HCT116 (cell line): ENCODE measurements at regions not wholly inside any gene's neighbourhood (a gene's known extent, or its start where the extent isn't known, plus 50 kb on each side); places are given as distances from the start of the nearest gene placed in this dataset.

ENCODE experiments used
- ATAC-seq: fragments of 200-7000 bp; cut with Tn5 transposase; 2 replicates; pipeline ENCODE4 v1.9.1; 2020; ENCODE audit warnings: mild to moderate bottlenecking, moderate library complexity
- BruUV-seq: library from RNA; stranded (reverse); fragments of 400-500 nt; replicated peaks from 2 replicates; lab custom pipeline; 2021; lab: Mats Ljungman, UMichigan
- CTCF ChIA-PET: fragments of 300-600 bp; sonication (Branson Sonifier 250); formaldehyde crosslinking; loops from one replicate; lab custom pipeline; 2021; ENCODE audit warnings: antibody characterized with exemption; lab: Charles Lee
- POLR2A ChIA-PET: fragments of 300-600, 350-600 bp; sonication (Branson Sonifier 250); formaldehyde crosslinking; loops from one replicate; lab custom pipeline; 2021; ENCODE audit warnings: antibody characterized with exemption; lab: Charles Lee
- RAD21 ChIA-PET, 2 experiments: fragments of 300-600 bp; sonication (Branson Sonifier 250); formaldehyde crosslinking; loops; one replicate each; lab custom pipeline; 2023; ENCODE audit warnings: low total read pairs in 2 of 2; ENCODE audit not compliant: uncharacterized antibody in 2 of 2, unreplicated experiment in 2 of 2, low non-redundant PET in 1 of 2; lab: Charles Lee
- DNase-seq: peaks from one replicate; pipeline ENCODE4 v3.0.0-alpha.2; 2010; ENCODE audit warnings: low read depth, low spot score
- H2AFZ ChIP-seq: fragments of 200-600 bp; shearing (Covaris generic), sonication (generic); 2 replicates; pipeline ENCODE4 v1.6.1; 2017; ENCODE audit warnings: low read depth, mixed run types, mixed read lengths, antibody characterized with exemption, low read length; ENCODE audit not compliant: poor library complexity, severe bottlenecking
- H3K27ac ChIP-seq: 2 replicates; pipeline ENCODE4 v1.5.1; 2012; ENCODE audit warnings: low read depth, low read length
- H3K27me3 ChIP-seq: fragments of 200-600 bp; sonication (generic); 2 replicates; pipeline ENCODE4 v1.6.1; 2016; ENCODE audit warnings: mixed run types, low read length, mixed read lengths; ENCODE audit not compliant: insufficient read depth
- H3K36me3 ChIP-seq, 2 experiments: fragments of 200-500 bp in 1 of 2; fragments of 200-600 bp in 1 of 2; sonication (Bioruptor generic) in 1 of 2; sonication (generic) in 1 of 2; 2 replicates each; pipeline versions ENCODE4 v1.5.1 to v1.6.1; 2014 to 2016; ENCODE audit warnings: low read length in 2 of 2, inconsistent platforms in 1 of 2, mixed read lengths in 1 of 2, mixed run types in 1 of 2; ENCODE audit not compliant: insufficient read depth in 2 of 2, control insufficient read depth in 1 of 2
- H3K4me1 ChIP-seq, 2 experiments: fragments of 200-600 bp in 1 of 2; sonication (generic) in 1 of 2; 2 replicates each; pipeline versions ENCODE4 v1.5.1 to v1.6.1; 2012 to 2017; ENCODE audit warnings: low read length in 2 of 2, inconsistent platforms in 1 of 2, mild to moderate bottlenecking in 1 of 2, mixed read lengths in 1 of 2, mixed run types in 1 of 2, moderate library complexity in 1 of 2; ENCODE audit not compliant: insufficient read depth in 2 of 2, control insufficient read depth in 1 of 2
- H3K4me2 ChIP-seq: fragments of 200-600 bp; sonication (generic); 2 replicates; pipeline ENCODE4 v1.6.1; 2017; ENCODE audit warnings: mixed run types, low read length, mixed read lengths
- H3K4me3 ChIP-seq, 2 experiments: fragments of 200-600 bp in 1 of 2; sonication (generic) in 1 of 2; replicated peaks in 1 of 2; 2 replicates each; pipeline ENCODE4 v1.5.1; 2011 to 2016; ENCODE audit warnings: low read length in 2 of 2, control low read depth in 1 of 2, low read depth in 1 of 2, mild to moderate bottlenecking in 1 of 2, mixed read lengths in 1 of 2, mixed run types in 1 of 2
- H3K79me2 ChIP-seq: fragments of 200-600 bp; sonication (generic); 2 replicates; pipeline ENCODE4 v1.6.1; 2017; ENCODE audit warnings: mild to moderate bottlenecking, mixed run types, low read length, moderate library complexity, mixed read lengths; ENCODE audit not compliant: insufficient read depth
- H3K9ac ChIP-seq: fragments of 200-600 bp; sonication (generic); 2 replicates; pipeline ENCODE4 v1.6.1; 2016; ENCODE audit warnings: low read length, mixed read lengths
- H3K9me2 ChIP-seq: fragments of 200-600 bp; sonication (generic), shearing (Covaris generic); 2 replicates; pipeline ENCODE4 v1.6.1; 2017; ENCODE audit warnings: mixed run types, mild to moderate bottlenecking, moderate library complexity; ENCODE audit not compliant: insufficient read depth
- H3K9me3 ChIP-seq, 2 experiments: fragments of 200-500 bp in 1 of 2; fragments of 200-600 bp in 1 of 2; sonication (Bioruptor generic) in 1 of 2; sonication (generic) in 1 of 2; 2 replicates each; pipeline ENCODE4 v1.6.1; 2014 to 2017; ENCODE audit warnings: low read length in 2 of 2, mixed read lengths in 2 of 2, inconsistent platforms in 1 of 2, low read depth in 1 of 2, mild to moderate bottlenecking in 1 of 2, mixed run types in 1 of 2, moderate library complexity in 1 of 2; ENCODE audit not compliant: control insufficient read depth in 1 of 2, insufficient read depth in 1 of 2
- H4K20me1 ChIP-seq: fragments of 200-600 bp; sonication (generic), shearing (Covaris generic); 2 replicates; pipeline ENCODE4 v1.6.1; 2017; ENCODE audit warnings: mixed run types, mild to moderate bottlenecking, moderate library complexity; ENCODE audit not compliant: insufficient read depth
- CEBPB ChIP-seq: IDR thresholded peaks from 2 replicates; pipeline ENCODE4 v1.6.1; 2012; ENCODE audit warnings: low read depth
- EGR1 ChIP-seq: IDR thresholded peaks from 2 replicates; pipeline ENCODE4 v1.6.1; 2012; ENCODE audit warnings: low read depth
- ELF1 ChIP-seq: IDR thresholded peaks from 2 replicates; pipeline ENCODE4 v1.6.1; 2012; ENCODE audit warnings: low read depth, borderline replicate concordance
- EZH2 ChIP-seq: fragments of 200-600 bp; sonication (generic); IDR thresholded peaks from 2 replicates; pipeline ENCODE4 v1.6.1; 2017; ENCODE audit warnings: antibody characterized with exemption, mixed run types
- FOSL1 ChIP-seq: IDR thresholded peaks from 2 replicates; pipeline ENCODE4 v1.6.1; 2012; ENCODE audit warnings: low read depth
- JUND ChIP-seq: IDR thresholded peaks from 2 replicates; pipeline ENCODE4 v1.6.1; 2012
- POLR2AphosphoS5 ChIP-seq: IDR thresholded peaks from 2 replicates; pipeline ENCODE4 v1.6.1; 2011; ENCODE audit warnings: mild to moderate bottlenecking, low read depth, low read length, moderate library complexity
- RAD21 ChIP-seq: IDR thresholded peaks from 2 replicates; pipeline ENCODE4 v1.6.1; 2012; ENCODE audit warnings: low read depth, mild to moderate bottlenecking
- SIN3A ChIP-seq: IDR thresholded peaks from 2 replicates; pipeline ENCODE4 v1.6.1; 2012; ENCODE audit warnings: low read depth
- SRF ChIP-seq: IDR thresholded peaks from 2 replicates; pipeline ENCODE4 v1.6.1; 2012; ENCODE audit warnings: low read depth
- TCF7L2 ChIP-seq: IDR thresholded peaks from 2 replicates; pipeline ENCODE4 v1.7.0; 2011; ENCODE audit warnings: borderline replicate concordance, inconsistent platforms; ENCODE audit not compliant: insufficient read depth, insufficient read length; ENCODE audit errors: extremely low read depth
- ZFX ChIP-seq: fragments of 450-650 bp; IDR thresholded peaks from 2 replicates; pipeline ENCODE4 v1.6.1; 2017
- intact Hi-C: fragments of 100-400 bp; cut with micrococcal nuclease; formaldehyde crosslinking; loops from 2 replicates; pipeline ENCODE4 v1.10.0; 2022
- TF ChIP-seq, protein P1 (sequence below): IDR thresholded peaks from 2 replicates; pipeline ENCODE4 v1.6.1; 2012
- TF ChIP-seq, protein P2 (sequence below), 3 experiments: fragments of 200-600 bp in 1 of 3; sonication (generic) in 1 of 3; IDR thresholded peaks in 2 of 3; conservative IDR thresholded peaks in 1 of 3; 2 replicates each; pipeline ENCODE4 v1.5.1; 2012 to 2017; ENCODE audit warnings: low read depth in 2 of 3, low read length in 2 of 3, antibody characterized with exemption in 1 of 3, borderline replicate concordance in 1 of 3, control low read depth in 1 of 3, mild to moderate bottlenecking in 1 of 3, mixed read lengths in 1 of 3, mixed run types in 1 of 3, moderate library complexity in 1 of 3; ENCODE audit not compliant: insufficient read depth in 1 of 3
- TF ChIP-seq, protein P3 (sequence below): IDR thresholded peaks from 2 replicates; pipeline ENCODE4 v1.6.1; 2012; ENCODE audit warnings: low read depth

DNA sequence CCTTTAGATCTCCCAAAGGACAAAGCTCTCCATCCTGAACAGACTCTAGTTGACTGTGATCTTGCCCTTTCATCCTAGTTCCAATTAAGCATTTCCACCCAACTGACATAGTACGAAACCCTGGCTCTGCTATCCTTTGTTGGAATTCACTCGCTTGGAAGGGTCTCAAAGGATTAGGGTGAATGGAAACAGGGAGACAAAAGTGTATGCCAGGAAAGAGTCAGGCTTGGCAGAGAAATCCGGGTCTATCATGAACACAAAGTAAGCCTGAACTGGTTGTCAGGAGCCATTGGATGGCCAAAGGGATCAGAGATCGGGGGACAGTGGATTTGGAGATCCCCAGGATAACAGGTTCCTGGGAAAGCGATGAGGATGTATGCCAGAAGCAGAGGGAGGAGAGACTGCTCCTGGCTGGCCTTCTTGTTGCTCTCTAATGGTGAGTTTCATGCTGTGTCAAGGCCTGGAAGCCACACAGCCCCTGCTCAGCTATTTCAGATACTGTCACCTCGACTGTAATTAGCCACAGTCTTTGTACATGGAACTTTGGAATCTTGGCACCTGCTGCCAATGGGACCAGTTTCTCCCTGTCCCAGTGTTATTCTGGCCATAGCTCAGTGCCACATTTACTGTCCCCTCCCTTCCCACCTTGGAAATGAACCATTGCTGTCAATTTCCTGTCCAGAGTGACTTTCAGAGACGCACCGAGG lies 1168.7 kb upstream of the AUTS2 start:
- Histone ChIP-seq H4K20me1 (no peaks in the 10 kb centered on the region), H3K4me3 (no peak overlapping the region), H3K9me2 (no peaks in the 10 kb centered on the region), H3K27ac (no peak overlapping the region), H3K9ac (no peak overlapping the region), H3K27me3 (no peaks in the 10 kb centered on the region), H2AFZ (no peak overlapping the region), H3K79me2 (no peaks in the 10 kb centered on the region), H3K36me3 (no peaks in the 10 kb centered on the region), H3K4me2 (no peak overlapping the region), H3K4me1 (no peaks in the 10 kb centered on the region), H3K9me3 (peaks cover 0 to 32% of the 10 kb centered on the region in 2 experiments; a peak in 3 of 4 replicates)
- intact Hi-C loops: no loop called here
- DNase-seq (no peak), ATAC-seq (no peak)
- POLR2A ChIA-PET: no interaction called here
- RAD21 ChIA-PET: no interaction called here
- no TSS peak for BruUV-seq
- CTCF ChIA-PET: no interaction called here
- no peak for TF ChIP-seq EZH2
- TF ChIP-seq ZFX: no peak
- no peak for TF ChIP-seq EGR1
- TF ChIP-seq POLR2AphosphoS5: no peak
- no peak for TF ChIP-seq SIN3A

DNA sequence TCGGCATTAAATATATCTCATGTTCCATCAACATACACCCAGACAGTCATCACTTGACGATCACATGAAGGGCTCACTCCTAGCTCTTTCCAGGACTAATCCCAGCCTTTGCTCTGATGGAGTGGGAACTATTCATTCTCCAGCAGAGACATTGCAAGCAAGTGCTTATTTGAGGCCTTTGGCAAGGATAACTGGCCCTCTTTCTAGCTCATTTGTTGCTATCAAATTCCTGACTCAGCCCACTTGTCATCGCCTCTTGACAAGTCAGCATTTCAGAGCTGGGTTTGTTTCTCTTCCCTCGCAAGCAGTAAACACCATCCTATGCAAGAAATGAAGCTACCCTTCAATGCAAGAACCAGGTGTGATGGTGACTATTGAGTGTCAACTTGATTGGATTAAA lies 1165.7 kb upstream of the AUTS2 start:
- ChIA-PET CTCF (no interaction called here), RAD21 (no interaction called here), POLR2A (no interaction called here)
- no peaks in the 10 kb centered on the region for H3K36me3 ChIP-seq
- peaks cover 0 to 29% of the 10 kb centered on the region in 2 experiments; a peak in 2 of 4 replicates for H3K9me3 ChIP-seq
- intact Hi-C loops: no loop called here
- H2AFZ ChIP-seq: no peak overlapping the region
- no peak overlapping the region for H3K4me3 ChIP-seq
- no peaks in the 10 kb centered on the region for H3K4me1 ChIP-seq
- H3K4me2 ChIP-seq: no peak overlapping the region
- no TSS peak for BruUV-seq
- ATAC-seq (no peak), DNase-seq (no peak)
- H3K27me3 ChIP-seq: no peaks in the 10 kb centered on the region
- no peaks in the 10 kb centered on the region for H3K9me2 ChIP-seq
- no peaks in the 10 kb centered on the region for H3K79me2 ChIP-seq
- no peaks in the 10 kb centered on the region for H4K20me1 ChIP-seq
- no peak overlapping the region for H3K27ac ChIP-seq
- no peak overlapping the region for H3K9ac ChIP-seq
- no peak for TF ChIP-seq ZFX
- no peak for TF ChIP-seq CEBPB
- TF ChIP-seq, protein P1, sequence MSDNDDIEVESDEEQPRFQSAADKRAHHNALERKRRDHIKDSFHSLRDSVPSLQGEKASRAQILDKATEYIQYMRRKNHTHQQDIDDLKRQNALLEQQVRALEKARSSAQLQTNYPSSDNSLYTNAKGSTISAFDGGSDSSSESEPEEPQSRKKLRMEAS: no peak
- TF ChIP-seq EZH2: no peak
- TF ChIP-seq, protein P2, sequence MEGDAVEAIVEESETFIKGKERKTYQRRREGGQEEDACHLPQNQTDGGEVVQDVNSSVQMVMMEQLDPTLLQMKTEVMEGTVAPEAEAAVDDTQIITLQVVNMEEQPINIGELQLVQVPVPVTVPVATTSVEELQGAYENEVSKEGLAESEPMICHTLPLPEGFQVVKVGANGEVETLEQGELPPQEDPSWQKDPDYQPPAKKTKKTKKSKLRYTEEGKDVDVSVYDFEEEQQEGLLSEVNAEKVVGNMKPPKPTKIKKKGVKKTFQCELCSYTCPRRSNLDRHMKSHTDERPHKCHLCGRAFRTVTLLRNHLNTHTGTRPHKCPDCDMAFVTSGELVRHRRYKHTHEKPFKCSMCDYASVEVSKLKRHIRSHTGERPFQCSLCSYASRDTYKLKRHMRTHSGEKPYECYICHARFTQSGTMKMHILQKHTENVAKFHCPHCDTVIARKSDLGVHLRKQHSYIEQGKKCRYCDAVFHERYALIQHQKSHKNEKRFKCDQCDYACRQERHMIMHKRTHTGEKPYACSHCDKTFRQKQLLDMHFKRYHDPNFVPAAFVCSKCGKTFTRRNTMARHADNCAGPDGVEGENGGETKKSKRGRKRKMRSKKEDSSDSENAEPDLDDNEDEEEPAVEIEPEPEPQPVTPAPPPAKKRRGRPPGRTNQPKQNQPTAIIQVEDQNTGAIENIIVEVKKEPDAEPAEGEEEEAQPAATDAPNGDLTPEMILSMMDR (IDR thresholded peaks at IDR 0.05 in 2 of 3, conservative IDR thresholded peaks at IDR 0.05 in 1 of 3; ENCODE audit: borderline replicate concordance in 1 of 3, insufficient read depth in 1 of 3, low read depth in 2 of 3, low read length in 2 of 3): no peak
- TF ChIP-seq TCF7L2: no peak
- TF ChIP-seq JUND: no peak
- TF ChIP-seq SRF: no peak
- TF ChIP-seq RAD21: no peak
- no peak for TF ChIP-seq ELF1
- TF ChIP-seq, protein P3, sequence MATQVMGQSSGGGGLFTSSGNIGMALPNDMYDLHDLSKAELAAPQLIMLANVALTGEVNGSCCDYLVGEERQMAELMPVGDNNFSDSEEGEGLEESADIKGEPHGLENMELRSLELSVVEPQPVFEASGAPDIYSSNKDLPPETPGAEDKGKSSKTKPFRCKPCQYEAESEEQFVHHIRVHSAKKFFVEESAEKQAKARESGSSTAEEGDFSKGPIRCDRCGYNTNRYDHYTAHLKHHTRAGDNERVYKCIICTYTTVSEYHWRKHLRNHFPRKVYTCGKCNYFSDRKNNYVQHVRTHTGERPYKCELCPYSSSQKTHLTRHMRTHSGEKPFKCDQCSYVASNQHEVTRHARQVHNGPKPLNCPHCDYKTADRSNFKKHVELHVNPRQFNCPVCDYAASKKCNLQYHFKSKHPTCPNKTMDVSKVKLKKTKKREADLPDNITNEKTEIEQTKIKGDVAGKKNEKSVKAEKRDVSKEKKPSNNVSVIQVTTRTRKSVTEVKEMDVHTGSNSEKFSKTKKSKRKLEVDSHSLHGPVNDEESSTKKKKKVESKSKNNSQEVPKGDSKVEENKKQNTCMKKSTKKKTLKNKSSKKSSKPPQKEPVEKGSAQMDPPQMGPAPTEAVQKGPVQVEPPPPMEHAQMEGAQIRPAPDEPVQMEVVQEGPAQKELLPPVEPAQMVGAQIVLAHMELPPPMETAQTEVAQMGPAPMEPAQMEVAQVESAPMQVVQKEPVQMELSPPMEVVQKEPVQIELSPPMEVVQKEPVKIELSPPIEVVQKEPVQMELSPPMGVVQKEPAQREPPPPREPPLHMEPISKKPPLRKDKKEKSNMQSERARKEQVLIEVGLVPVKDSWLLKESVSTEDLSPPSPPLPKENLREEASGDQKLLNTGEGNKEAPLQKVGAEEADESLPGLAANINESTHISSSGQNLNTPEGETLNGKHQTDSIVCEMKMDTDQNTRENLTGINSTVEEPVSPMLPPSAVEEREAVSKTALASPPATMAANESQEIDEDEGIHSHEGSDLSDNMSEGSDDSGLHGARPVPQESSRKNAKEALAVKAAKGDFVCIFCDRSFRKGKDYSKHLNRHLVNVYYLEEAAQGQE: no peak
- no peak for TF ChIP-seq POLR2AphosphoS5
- TF ChIP-seq FOSL1: no peak
- no peak for TF ChIP-seq EGR1
